PFSK-1 (cell line): ENCODE measurements at regions not wholly inside any gene's neighbourhood (a gene's known extent, or its start where the extent isn't known, plus 50 kb on each side); places are given as distances from the start of the nearest gene placed in this dataset.

Experiments used
- FOXP2 ChIP-seq: optimal IDR thresholded peaks from 2 replicates; pipeline ENCODE3; 2011; ENCODE audit warnings: borderline replicate concordance, control low read depth, inconsistent platforms; ENCODE audit not compliant: insufficient read depth; ENCODE audit errors: extremely low read length, extremely low read depth
- POLR2AphosphoS5 ChIP-seq: IDR thresholded peaks from 2 replicates; pipeline ENCODE4 v1.6.1; 2012; ENCODE audit warnings: low read depth, mild to moderate bottlenecking, control low read depth, low read length, moderate library complexity
- REST ChIP-seq, 2 experiments: IDR thresholded peaks; 2 replicates each; pipeline versions ENCODE4 v1.6.1 to v1.8.0; 2011 to 2012; ENCODE audit warnings: low read depth in 2 of 2, low read length in 2 of 2, control low read depth in 1 of 2, inconsistent platforms in 1 of 2, mild to moderate bottlenecking in 1 of 2, moderate library complexity in 1 of 2; ENCODE audit not compliant: insufficient read depth in 1 of 2
- TAF1 ChIP-seq: IDR thresholded peaks from 2 replicates; pipeline ENCODE4 v1.6.1; 2012; ENCODE audit warnings: low read length, control low read depth, borderline replicate concordance; ENCODE audit not compliant: insufficient read depth

DNA sequence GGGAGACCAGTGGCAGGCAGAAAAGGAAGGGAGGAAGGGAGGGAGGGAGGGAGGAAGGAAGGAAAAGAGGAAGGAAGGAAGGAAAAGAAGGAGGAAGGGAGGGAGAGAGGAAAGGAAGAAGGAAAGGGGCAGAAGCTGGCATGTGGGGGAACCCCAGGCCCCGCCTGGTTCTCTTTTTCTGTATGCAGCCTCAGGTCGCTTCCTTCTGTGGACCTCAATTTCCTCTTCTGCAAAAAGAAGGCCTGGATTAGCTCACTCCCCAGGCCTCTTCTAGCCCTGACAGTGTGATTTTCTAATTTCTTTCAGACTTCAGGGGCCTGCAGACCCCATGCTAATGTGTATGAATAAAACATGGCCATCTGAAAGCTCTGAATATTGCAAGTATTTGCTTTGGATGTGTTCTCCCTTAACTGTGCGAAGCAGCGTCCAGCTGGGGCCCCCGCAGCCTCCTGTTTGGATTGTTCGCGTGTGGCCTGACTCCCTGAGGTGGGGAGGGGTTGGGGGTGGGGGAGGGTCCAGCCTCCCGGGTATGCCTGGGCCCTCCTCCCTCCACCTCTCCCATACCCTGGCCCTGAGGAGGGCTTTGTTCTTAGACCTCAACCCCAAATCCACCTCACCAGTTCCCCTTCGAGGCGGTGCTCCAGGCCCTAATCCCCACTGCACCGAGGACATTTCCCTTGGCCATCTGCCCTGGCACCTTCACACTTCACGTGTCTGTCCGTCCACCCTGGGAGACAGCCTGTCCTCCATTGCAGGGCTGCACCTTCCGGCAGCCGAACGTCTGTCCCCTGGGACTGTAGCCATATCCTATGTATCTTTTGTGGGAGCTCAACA, 199.9 kb upstream of the ATP6AP2 start:
- TF ChIP-seq POLR2AphosphoS5: no peak
- no peak for TF ChIP-seq TAF1
- TF ChIP-seq REST (IDR thresholded peaks at IDR 0.05; ENCODE audit: insufficient read depth in 1 of 2, low read depth in 2 of 2, low read length in 2 of 2): no peak
- no peak for TF ChIP-seq FOXP2
